SK-N-SH (cell line): ENCODE measurements at regions not wholly inside any gene's neighbourhood (a gene's known extent, or its start where the extent isn't known, plus 50 kb on each side); places are given as distances from the start of the nearest gene placed in this dataset.

Source experiments
- CTCF ChIP-seq: fragments of 200-600 bp; sonication (generic); IDR thresholded peaks from 2 replicates; pipeline ENCODE4 v1.6.1; 2017; ENCODE audit warnings: antibody characterized with exemption, mild to moderate bottlenecking, moderate library complexity
- EP300 ChIP-seq, 2 experiments: IDR thresholded peaks; 2 replicates each; pipeline versions ENCODE4 v1.4.0 to v1.6.1; 2012; ENCODE audit warnings: borderline replicate concordance in 1 of 2, low read depth in 1 of 2, low read length in 1 of 2
- EZH2phosphoT487 ChIP-seq: fragments of 200-600 bp; sonication (generic); IDR thresholded peaks from 2 replicates; pipeline ENCODE4 v1.6.1; 2017; ENCODE audit warnings: low read depth, mixed run types, mild to moderate bottlenecking, antibody characterized with exemption, moderate library complexity, borderline replicate concordance
- POLR2AphosphoS5 ChIP-seq: IDR thresholded peaks from 2 replicates; pipeline ENCODE4 v1.6.1; 2012; ENCODE audit warnings: low read depth, low read length
- RAD21 ChIP-seq: IDR thresholded peaks from 2 replicates; pipeline ENCODE4 v1.6.1; 2012; ENCODE audit warnings: mild to moderate bottlenecking, low read length
- SMC3 ChIP-seq: IDR thresholded peaks from 2 replicates; pipeline ENCODE4 v1.6.1; 2012; ENCODE audit warnings: low read depth, low read length, improper control_type of control experiment

- TF ChIP-seq EP300 (IDR thresholded peaks at IDR 0.05; ENCODE audit: borderline replicate concordance in 1 of 2, low read depth in 1 of 2, low read length in 1 of 2) (no peak), CTCF (no peak), POLR2AphosphoS5 (no peak), SMC3 (no peak), EZH2phosphoT487 (no peak), RAD21 (no peak)
Observed at GRCh38 chr2:176398243-176399073, 129.2 kb downstream of the MTX2 start.
